Pancreas (tissue), 10 donors: ENCODE measurements at regions not wholly inside any gene's neighbourhood (a gene's known extent, or its start where the extent isn't known, plus 50 kb on each side); places are given as distances from the start of the nearest gene placed in this dataset.
A peak's percentile ranks its signal among the peaks of the same experiment; 100 is the strongest.

Experiments used
- ATAC-seq, 4 donors: fragments of 200-7000 bp; cut with Tn5 transposase; one replicate each; pipeline versions ENCODE4 v1.8.0 to v1.9.1; 2020; ENCODE audit warnings: mild to moderate bottlenecking in 4 of 4, moderate library complexity in 4 of 4
- DNase-seq, 6 donors: peaks; one replicate each; pipeline ENCODE4 v3.0.0-alpha.2; 2020
- FAIRE-seq: peaks from 2 replicates; lab custom pipeline; 2012; peaks lifted over from hg19 to GRCh38; lab: Jason Lieb, UNC
- H3K27ac ChIP-seq, 4 donors: fragments of 200-600 bp; sonication (generic); 1 replicate in 3 of 4; 2 replicates in 1 of 4; pipeline versions ENCODE4 v1.5.0 to v1.8.0; 2020
- H3K27me3 ChIP-seq, 4 donors: fragments of 200-600 bp; one replicate each; pipeline ENCODE4 v1.8.0; 2021
- H3K36me3 ChIP-seq, 3 donors: fragments of 200-600 bp; sonication (generic) in 1 of 3; one replicate each; pipeline versions ENCODE4 v1.5.0 to v1.8.0; 2020 to 2021
- H3K4me1 ChIP-seq, 3 donors: fragments of 200-600 bp; one replicate each; pipeline ENCODE4 v1.8.0; 2021
- H3K4me3 ChIP-seq, 4 donors: fragments of 200-600 bp; sonication (generic) in 2 of 4; one replicate each; pipeline versions ENCODE4 v1.5.0 to v1.8.0; 2020 to 2021
- H3K9me3 ChIP-seq, 4 donors: fragments of 200-600 bp; one replicate each; pipeline ENCODE4 v1.8.0; 2021
- WGBS, 2 donors: extraction: QIAGEN DNeasy Blood & Tissue Kit; methylation state at CpG; one replicate each; pipeline ENCODE4 v1.1.7; 2013; 5-methylcytosine and 5-hydroxymethylcytosine counted together
- intact Hi-C, 3 donors: fragments of 100-400 bp; cut with DNase I; formaldehyde crosslinking; loops; one replicate each; pipeline versions ENCODE4 v1.11.1 to v1.14.2; 2022
- TF ChIP-seq, protein P1 (sequence below), 4 donors: fragments of 200-600 bp; sonication (generic) in 3 of 4; IDR thresholded peaks; one replicate each; pipeline versions ENCODE4 v1.5.0 to v1.8.0; 2021; ENCODE audit warnings: antibody characterized with exemption in 4 of 4
- donor health status: healthy with polysubstance abuse.
- donor health status: DM: no; HTN: no; CAD: no; lungs with moderate emphysema.
- donor health status: DM: no; HTN: no; CAD: no.
- donor health status: control.
- donor health status: control.
- donor health status: Bipolar disorder and iron deficiency.
- donor health status: DM: yes; HTN: yes; CAD: no.
- donor health status: DM: no; HTN: no; CAD: no.
- donor health status: DM: no; HTN: no; CAD: no.
- donor health status: DM: yes; HTN: yes; CAD: no.

DNA sequence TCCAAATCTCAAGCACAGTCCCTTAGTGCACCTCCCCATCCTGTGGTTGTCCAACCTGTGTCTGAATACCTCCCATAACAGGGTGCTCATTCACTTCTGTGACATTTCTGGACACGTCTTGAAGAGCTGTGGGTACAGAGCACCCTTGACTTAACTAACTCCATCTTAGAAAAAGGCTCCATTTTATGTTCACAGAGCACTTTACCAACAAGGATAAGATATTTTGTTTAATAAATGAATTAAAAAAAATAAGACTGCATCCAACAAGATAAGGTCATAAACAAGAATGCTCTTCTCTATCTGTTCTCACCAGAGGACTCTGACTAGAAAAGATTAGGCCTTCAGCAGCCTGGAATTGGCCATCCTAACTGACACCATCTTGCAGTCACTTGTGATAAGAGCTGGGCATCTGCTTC is 335.2 kb upstream of the ZNF32 start:
- no peaks in the 10 kb centered on the region for H3K4me1 ChIP-seq
- H3K9me3 ChIP-seq, result no peaks in the 10 kb centered on the region
- H3K36me3 ChIP-seq, result no peaks in the 10 kb centered on the region
- DNase-seq, result no peak
- no peak overlapping the region for H3K27ac ChIP-seq
- TF ChIP-seq, protein P1, sequence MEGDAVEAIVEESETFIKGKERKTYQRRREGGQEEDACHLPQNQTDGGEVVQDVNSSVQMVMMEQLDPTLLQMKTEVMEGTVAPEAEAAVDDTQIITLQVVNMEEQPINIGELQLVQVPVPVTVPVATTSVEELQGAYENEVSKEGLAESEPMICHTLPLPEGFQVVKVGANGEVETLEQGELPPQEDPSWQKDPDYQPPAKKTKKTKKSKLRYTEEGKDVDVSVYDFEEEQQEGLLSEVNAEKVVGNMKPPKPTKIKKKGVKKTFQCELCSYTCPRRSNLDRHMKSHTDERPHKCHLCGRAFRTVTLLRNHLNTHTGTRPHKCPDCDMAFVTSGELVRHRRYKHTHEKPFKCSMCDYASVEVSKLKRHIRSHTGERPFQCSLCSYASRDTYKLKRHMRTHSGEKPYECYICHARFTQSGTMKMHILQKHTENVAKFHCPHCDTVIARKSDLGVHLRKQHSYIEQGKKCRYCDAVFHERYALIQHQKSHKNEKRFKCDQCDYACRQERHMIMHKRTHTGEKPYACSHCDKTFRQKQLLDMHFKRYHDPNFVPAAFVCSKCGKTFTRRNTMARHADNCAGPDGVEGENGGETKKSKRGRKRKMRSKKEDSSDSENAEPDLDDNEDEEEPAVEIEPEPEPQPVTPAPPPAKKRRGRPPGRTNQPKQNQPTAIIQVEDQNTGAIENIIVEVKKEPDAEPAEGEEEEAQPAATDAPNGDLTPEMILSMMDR (IDR thresholded peaks at IDR 0.05), result no peak
- intact Hi-C loops, result no loop called here
- ATAC-seq, result no peak
- 84 to 89% methylated on average over 1 of the region's 1 CpG for WGBS, 2 donors
- no peak overlapping the region for H3K4me3 ChIP-seq
- no peak for FAIRE-seq
- H3K27me3 ChIP-seq, result no peaks in the 10 kb centered on the region

DNA sequence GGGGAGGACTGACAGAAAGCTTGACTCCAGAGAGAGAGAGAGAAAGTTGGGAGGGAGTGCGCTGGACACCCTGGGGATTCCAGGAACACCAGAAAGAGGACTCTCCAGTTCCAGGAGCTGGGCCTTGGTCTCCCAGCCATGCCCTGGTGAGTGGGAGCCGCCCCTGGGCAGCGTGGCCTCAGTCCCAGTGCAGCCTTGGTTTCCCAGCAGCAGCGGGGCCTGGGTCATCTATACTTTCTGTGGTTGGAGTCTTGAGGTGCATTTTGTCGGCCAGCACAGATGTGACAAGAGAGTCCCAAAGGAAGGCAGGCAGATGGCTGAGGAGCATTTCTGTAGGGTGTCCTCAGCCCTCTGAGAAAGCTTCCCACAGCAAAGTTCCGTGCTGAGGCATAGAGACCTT is 334.7 kb upstream of the ZNF32 start:
- DNase-seq, result peak in 1 of 6 donors; percentile 32
- H3K27me3 ChIP-seq, result no peaks in the 10 kb centered on the region
- no peak for ATAC-seq
- TF ChIP-seq, protein P1 (IDR thresholded peaks at IDR 0.05), result no peak
- 95 to 96% methylated on average over 6 of the region's 6 CpGs for WGBS, 2 donors
- H3K9me3 ChIP-seq, result no peaks in the 10 kb centered on the region
- no peak overlapping the region for H3K27ac ChIP-seq
- no peaks in the 10 kb centered on the region for H3K36me3 ChIP-seq
- intact Hi-C loops, result no loop called here
- no peak for FAIRE-seq
- no peak overlapping the region for H3K4me3 ChIP-seq
- H3K4me1 ChIP-seq, result no peaks in the 10 kb centered on the region

DNA sequence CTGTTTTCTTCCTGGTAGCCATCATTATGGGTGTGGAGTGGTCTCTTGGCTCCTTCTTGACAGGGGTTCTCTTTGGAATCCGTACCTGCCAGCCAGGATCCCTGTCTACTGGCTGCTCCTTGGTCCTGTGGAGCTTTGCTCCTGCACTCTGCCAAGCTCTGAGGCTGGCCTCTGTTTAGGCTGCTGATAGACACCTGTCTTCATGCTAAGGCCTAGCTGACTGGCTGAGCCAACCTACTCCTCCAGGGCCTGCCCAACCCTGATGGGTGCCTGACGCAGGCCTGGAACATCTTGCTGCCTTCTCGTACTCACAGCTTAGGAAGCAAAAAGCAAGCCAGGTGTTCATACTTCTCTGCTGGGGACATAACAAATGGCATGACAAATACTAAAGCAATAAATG is 333.6 kb upstream of the ZNF32 start:
- WGBS, 2 donors, result 86 to 88% methylated on average over 3 of the region's 3 CpGs
- peak in 1 of 6 donors; percentile 24 for DNase-seq
- intact Hi-C loops, result no loop called here
- no peak for ATAC-seq
- H3K27ac ChIP-seq, result no peak overlapping the region
- TF ChIP-seq, protein P1 (IDR thresholded peaks at IDR 0.05), result no peak
- H3K36me3 ChIP-seq, result no peaks in the 10 kb centered on the region
- no peaks in the 10 kb centered on the region for H3K9me3 ChIP-seq
- no peak for FAIRE-seq
- no peaks in the 10 kb centered on the region for H3K4me1 ChIP-seq
- H3K27me3 ChIP-seq, result no peaks in the 10 kb centered on the region
- no peak overlapping the region for H3K4me3 ChIP-seq

DNA sequence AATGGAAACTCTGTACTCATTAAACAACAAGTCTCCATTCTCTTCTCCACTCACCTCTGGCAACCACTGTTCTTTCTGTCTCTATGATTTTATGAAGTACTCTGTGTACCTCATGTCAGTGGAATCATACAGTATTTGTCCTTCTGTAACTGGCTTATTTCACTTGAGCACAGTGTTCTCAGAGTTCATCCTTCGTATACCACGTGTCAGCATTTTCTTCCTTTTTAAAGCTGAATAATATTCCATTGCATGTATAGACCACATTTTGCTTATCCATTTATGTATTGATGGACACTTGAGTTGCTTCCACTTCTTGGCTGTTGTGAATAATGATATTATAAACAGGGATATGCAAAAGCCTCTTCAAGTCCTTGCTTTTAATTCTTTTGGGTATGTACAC is 333.0 kb upstream of the ZNF32 start:
- TF ChIP-seq, protein P1 (IDR thresholded peaks at IDR 0.05), result no peak
- WGBS, 2 donors, result 91 to 94% methylated on average over 2 of the region's 2 CpGs
- H3K4me3 ChIP-seq, result no peak overlapping the region
- no peaks in the 10 kb centered on the region for H3K9me3 ChIP-seq
- FAIRE-seq (no peak), DNase-seq (no peak), ATAC-seq (no peak)
- no peaks in the 10 kb centered on the region for H3K4me1 ChIP-seq
- intact Hi-C loops, result no loop called here
- H3K27me3 ChIP-seq, result no peaks in the 10 kb centered on the region
- no peaks in the 10 kb centered on the region for H3K36me3 ChIP-seq
- no peak overlapping the region for H3K27ac ChIP-seq

DNA sequence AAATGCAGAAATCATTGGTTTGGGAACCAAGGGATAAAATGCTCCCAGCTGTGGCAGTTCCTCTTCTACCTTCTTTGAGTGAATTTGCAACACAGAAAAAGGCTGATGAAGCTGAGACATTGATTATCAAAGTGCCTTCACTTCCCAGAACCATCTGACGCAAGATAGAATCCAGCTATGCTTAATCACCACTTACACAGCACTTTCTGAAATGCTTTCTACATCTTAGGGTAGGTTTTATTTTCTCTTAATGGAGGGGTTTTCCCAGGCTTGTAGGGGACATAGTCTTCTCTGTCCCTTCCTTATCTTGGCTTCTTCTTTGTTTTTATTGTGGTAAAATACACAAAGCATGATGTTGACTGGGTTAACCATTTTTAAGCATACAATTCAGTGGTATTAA is 332.6 kb upstream of the ZNF32 start:
- no peaks in the 10 kb centered on the region for H3K36me3 ChIP-seq

More for the DNA sequence above, 332.6 kb upstream of the ZNF32 start:
- intact Hi-C loops, result no loop called here
- no peak for DNase-seq
- no peak overlapping the region for H3K4me3 ChIP-seq
- WGBS, 2 donors, result 65 to 73% methylated on average over 1 of the region's 1 CpG
- no peaks in the 10 kb centered on the region for H3K27me3 ChIP-seq
- no peak overlapping the region for H3K27ac ChIP-seq
- FAIRE-seq, result no peak
- peak in 2 of 4 donors; percentile 37 to 57 for ATAC-seq
- H3K9me3 ChIP-seq, result no peaks in the 10 kb centered on the region
- TF ChIP-seq, protein P1 (IDR thresholded peaks at IDR 0.05), result no peak
- H3K4me1 ChIP-seq, result no peaks in the 10 kb centered on the region
